GM21529 (cell line): ENCODE measurements at regions not wholly inside any gene's neighbourhood (a gene's known extent, or its start where the extent isn't known, plus 50 kb on each side); places are given as distances from the start of the nearest gene placed in this dataset.

Source experiments
- ATAC-seq: cut with Tn5 transposase; IDR thresholded peaks from one replicate; pipeline ENCODE4 v1.9.1; 2021; ENCODE audit not compliant: unreplicated experiment

GRCh38 chr3:194218646-194219453 lies 82.9 kb downstream of the HES1 start:
- no peak for ATAC-seq

- ATAC-seq, result no peak
Measured at GRCh38 chr3:194219826-194220410, 84.0 kb downstream of the HES1 start.

DNA sequence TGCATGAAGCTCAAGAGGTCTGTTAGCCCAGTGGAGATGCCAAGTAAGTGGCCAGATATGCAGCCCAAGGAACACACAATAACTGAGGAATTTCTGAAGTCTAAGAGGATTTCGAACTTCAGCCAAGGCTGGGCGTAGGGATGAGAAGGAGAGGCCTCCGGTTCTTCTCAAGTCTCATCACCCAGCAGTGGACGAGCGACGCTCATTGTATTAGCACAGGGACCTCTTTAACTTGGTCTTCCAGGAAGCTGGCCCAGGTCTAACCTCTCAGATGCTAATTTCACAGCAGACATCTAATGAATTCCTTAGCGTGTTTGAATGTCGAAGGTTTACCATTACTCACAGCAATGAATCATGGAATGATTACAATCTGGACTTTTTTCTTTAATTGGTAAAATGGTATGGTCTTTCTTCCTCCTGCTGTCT lies 85.0 kb downstream of the HES1 start:
- no peak for ATAC-seq

DNA sequence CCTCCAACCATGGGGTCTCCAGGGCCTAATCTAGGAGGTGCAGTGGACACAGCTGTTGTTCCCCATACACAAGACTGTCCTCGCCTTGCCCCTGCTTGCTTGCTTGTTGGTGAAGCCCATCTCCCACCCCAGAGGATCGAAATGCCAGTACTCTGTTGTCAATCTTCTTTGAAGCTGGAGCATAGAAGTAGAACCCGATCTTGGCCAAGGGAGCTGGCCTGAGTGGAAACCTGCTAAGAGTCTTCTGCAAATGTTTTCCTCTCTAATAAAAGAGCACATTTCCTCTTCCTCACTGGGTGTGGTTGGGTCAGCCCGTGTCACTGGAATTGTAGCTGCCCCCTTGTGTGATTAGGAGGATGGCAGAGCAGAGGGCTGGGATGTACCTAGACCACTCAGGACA lies 85.4 kb downstream of the HES1 start:
- ATAC-seq, result no peak

DNA sequence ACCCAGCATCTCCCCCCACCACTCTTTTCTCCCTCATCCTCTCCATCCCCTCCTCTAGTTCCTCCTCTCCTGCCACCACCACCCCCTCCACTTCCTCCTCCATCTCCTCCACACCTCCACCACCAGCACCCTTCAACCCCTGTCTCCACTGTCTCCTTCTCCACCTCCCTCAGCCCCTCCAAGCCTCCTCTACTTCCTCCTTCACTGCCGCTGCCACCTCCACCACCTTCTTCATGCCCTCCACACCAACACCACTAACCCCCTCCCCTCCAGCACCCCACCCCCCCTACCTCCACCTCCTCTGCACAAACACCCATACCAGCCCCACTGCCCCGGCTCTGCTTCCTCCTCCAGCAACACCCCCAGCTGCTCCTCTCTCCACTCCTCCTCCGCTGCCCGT lies 88.0 kb downstream of the HES1 start:
- no peak for ATAC-seq

GRCh38 chr3:194224471-194225417 lies 88.8 kb downstream of the HES1 start:
- no peak for ATAC-seq

DNA sequence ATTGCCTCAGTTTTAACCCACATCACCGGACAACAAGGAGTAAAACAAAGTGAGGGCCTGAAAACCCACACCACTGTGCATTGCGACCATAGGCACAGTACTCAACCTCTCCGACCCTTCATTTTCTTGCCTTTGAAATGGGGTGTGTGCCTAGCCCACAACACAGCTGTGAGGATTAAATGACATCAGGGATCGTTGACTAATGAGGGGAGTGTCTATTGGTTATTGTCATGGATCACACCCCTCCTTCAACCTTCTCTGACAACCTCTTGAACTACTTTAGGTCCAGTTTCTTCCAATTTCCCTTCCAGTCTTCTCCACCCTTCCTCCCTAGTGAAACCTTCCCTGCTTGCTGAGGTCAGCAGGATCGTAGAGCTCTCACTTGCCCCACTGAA lies 89.5 kb downstream of the HES1 start:
- ATAC-seq, result no peak

DNA sequence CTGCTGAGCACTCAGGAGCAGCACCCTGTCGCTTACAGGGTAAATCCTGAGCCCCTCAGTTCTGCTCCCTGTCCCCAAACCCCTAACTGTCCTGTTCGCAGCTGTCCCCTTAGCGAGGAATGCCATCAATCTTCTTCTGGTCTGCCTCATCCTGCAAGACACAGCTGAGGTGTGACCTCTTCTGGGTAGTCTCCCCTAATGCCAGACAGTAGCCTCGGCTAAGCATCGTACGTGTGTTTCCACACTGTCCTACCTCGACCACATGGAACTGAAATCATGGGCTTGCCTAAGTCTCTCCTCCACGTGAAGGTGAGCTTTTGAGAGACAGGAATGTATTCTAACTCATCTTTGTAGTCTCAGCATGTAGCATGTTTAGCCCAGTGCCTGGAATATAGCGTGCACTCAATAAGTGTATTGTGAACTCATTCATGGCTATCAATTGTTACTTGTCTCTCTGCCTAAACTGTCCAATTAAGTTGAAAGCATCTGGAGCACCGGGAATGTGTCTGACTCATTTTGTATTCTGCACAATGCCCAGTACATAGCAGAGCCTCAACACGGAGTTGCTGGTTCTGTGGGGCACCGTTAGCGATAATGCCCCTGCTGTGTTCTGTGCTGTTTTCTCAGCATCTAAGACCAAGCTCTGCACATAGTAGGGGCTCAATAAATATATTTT lies 90.2 kb downstream of the HES1 start:
- ATAC-seq, result no peak

- ATAC-seq, result no peak
Measured at GRCh38 chr3:194231929-194232832, 96.2 kb downstream of the HES1 start.

GRCh38 chr3:194233150-194233549 lies 97.2 kb downstream of the HES1 start:
- no peak for ATAC-seq

GRCh38 chr3:194235160-194235559 lies 99.2 kb downstream of the HES1 start:
- ATAC-seq, result no peak

- ATAC-seq, result no peak
Measured at GRCh38 chr3:194237110-194237509, 101.2 kb downstream of the HES1 start.

DNA sequence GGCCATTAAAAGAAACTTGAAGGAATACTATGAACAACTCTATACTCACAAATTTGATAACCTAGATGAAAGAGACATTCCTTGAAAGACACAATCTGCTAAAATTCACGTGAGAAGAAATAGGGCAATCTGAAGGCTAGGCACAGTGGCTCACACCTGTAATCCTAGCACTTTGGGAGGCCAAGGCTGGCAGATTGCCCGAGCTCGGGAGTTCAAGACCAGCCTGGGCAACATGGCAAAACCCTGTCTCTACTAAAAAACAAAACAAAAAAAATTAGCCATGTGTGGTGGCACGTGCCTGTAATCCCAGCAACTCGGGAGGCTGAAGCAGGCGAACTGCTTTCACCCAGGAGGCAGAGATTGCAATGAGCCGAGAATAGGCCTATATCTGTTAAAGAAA lies 104.8 kb downstream of the HES1 start:
- no peak for ATAC-seq

DNA sequence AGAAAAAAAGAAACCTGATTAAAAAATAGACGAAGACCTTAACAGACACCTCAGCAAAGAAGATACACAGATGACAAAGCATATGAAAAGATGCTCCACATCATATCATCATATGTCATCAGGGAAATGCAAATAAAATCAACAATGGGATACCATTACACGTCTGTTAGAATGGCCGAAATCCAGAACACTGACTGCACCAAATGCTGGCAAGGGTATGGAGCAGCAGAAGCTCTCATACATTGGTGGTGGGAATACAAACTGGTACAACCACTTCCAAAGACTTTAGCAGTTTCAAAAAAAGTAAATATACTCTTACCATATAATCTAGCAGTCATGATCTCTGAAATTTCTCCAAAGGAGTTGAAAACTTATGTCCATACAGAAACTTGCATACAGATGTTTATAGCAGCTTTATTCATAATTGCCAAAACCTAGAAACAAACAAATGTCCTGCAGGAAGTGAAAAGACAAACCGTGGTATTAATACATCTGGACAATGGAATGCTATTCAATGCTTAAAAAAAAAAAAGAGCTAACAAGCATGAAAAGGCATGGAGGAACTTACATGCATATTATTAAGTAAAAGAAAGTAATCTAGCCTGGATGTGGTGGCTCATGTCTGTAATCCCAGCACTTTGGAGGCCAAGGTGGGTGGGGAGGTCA lies 107.4 kb downstream of the HES1 start:
- ATAC-seq, result no peak

DNA sequence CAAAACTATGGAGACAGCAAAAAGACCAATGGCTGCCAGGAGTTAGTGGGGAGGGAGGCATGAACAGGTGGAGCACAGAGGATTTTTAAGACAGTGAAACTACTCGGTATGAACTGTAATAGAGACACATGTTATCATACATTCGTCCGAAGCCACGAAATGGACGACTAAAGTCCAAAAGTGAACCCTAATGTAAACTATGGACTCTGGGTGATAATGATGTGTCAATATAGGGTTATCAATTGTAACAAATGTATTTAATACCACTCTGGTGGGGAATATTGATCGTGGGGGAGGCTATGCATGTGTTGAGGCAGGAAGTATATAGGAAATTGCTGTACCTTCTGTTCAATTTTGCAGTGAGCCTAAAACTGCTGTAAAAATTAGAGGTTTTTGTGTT lies 107.0 kb downstream of the CPN2 start:
- ATAC-seq, result no peak

DNA sequence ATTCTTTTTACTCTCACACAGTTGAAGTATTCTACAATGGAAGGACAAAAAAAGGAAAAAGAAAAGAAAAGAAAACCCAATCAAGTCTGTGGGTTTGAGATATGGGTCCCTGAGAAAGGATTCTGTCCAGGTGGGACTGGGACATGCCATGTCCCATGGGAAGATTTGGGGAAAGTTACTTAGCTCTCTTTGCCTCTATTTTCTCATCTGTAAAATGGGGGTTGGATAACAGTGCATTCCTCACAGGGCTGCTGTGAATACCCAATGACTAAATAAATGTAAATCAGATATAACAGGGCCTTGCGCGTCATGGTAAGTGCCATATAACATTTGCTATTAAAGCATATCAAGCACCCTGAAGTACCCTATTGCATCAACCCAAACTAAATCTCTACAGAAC lies 105.7 kb downstream of the CPN2 start:
- ATAC-seq, result no peak

- ATAC-seq, result no peak
Measured at GRCh38 chr3:194245975-194246561, 105.1 kb downstream of the CPN2 start.

DNA sequence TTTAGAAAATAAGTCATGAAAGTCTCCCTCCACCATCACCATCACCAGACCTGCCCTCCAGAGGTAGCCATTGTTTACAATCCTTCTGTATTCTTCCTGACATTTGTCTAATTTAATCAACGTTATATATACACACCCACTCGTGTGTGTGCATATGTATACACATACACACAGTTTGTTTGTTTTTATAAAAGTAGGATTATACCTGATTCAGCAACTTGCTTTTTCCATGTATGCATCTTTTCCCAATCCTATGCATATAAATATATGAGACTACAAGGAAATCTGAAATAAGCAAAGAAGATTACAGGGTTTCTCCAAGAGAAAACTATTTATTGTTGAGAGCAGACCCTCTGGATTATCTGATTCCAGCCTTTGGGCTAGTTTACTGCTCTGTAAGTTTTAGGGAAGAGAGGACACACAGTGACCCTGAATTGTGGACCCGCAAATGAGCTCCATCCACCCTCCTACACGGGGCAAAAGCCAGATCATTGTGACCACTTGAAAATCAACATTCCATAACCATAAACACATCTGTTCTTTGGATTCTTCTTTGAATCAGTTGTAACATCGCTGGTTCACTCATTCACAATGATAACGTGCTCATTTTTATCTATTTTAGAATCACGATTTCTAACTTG lies 104.3 kb downstream of the CPN2 start:
- no peak for ATAC-seq

- no peak for ATAC-seq
Measured at GRCh38 chr3:194247350-194247740, 103.8 kb downstream of the CPN2 start.
